Stimulated activated CD8-positive, alpha-beta memory T cell treated with anti-CD3 and anti-CD28 coated beads, Interleukin-7, amount 100 ng/mL, for 4 hours (primary cell): ENCODE measurements at regions not wholly inside any gene's neighbourhood (a gene's known extent, or its start where the extent isn't known, plus 50 kb on each side); places are given as distances from the start of the nearest gene placed in this dataset.
"Not testable (repeated sequence)": the region's sequence is repeated elsewhere in the genome, so short reads cannot be mapped to it uniquely, and the experiment has no call there.

ENCODE experiments used
- DNase-seq, 2 donors: peaks; one replicate each; pipeline ENCODE4 v3.0.0-alpha.2; 2020; ENCODE audit warnings: low read depth in 2 of 2

GRCh38 chr4:38467296-38467695, 196.7 kb upstream of the KLF3 start:
- no peak for DNase-seq

- DNase-seq = no peak
These were observed 195.6 kb upstream of the KLF3 start for GRCh38 chr4:38468339-38468866.

GRCh38 chr4:38469410-38469809, 194.6 kb upstream of the KLF3 start:
- no peak for DNase-seq

GRCh38 chr4:38470735-38471262, 193.2 kb upstream of the KLF3 start:
- no peak for DNase-seq

- no peak for DNase-seq
These were observed 181.3 kb upstream of the KLF3 start for GRCh38 chr4:38482696-38483095.

- DNase-seq = not testable (repeated sequence)
These were observed 180.4 kb upstream of the KLF3 start for GRCh38 chr4:38483628-38484027.

GRCh38 chr4:38489011-38489861, 174.8 kb upstream of the KLF3 start:
- no peak for DNase-seq

GRCh38 chr4:38489924-38490639, 173.9 kb upstream of the KLF3 start:
- DNase-seq = no peak

GRCh38 chr4:38490753-38491446, 173.1 kb upstream of the KLF3 start:
- DNase-seq = no peak

- DNase-seq = no peak
These were observed 172.0 kb upstream of the KLF3 start for GRCh38 chr4:38491854-38492478.

- DNase-seq = no peak
These were observed 170.9 kb upstream of the KLF3 start for GRCh38 chr4:38493066-38493465.

GRCh38 chr4:38495446-38495845, 168.6 kb upstream of the KLF3 start:
- DNase-seq = no peak

GRCh38 chr4:38497121-38497520, 166.9 kb upstream of the KLF3 start:
- DNase-seq = no peak

GRCh38 chr4:38499101-38499500, 164.9 kb upstream of the KLF3 start:
- DNase-seq = no peak

GRCh38 chr4:38500433-38500832, 163.6 kb upstream of the KLF3 start:
- no peak for DNase-seq

- no peak for DNase-seq
These were observed 162.3 kb upstream of the KLF3 start for GRCh38 chr4:38501698-38502097.

- no peak for DNase-seq
These were observed 160.2 kb upstream of the KLF3 start for GRCh38 chr4:38503689-38504395.

- no peak for DNase-seq
These were observed 159.6 kb upstream of the KLF3 start for GRCh38 chr4:38504396-38504715.

GRCh38 chr4:38509551-38509950, 154.4 kb upstream of the KLF3 start:
- peak in 1 of 2 donors; percentile 5 for DNase-seq

GRCh38 chr4:38510201-38510600, 153.8 kb upstream of the KLF3 start:
- DNase-seq = no peak

GRCh38 chr4:38511702-38512101, 152.3 kb upstream of the KLF3 start:
- no peak for DNase-seq
